Ovary (tissue), 3 donors: ENCODE measurements at regions not wholly inside any gene's neighbourhood (a gene's known extent, or its start where the extent isn't known, plus 50 kb on each side); places are given as distances from the start of the nearest gene placed in this dataset.

Experiments used
- POLR2A ChIP-seq: fragments of 450-650 bp; IDR thresholded peaks from one replicate; pipeline ENCODE4 v1.6.1; 2017; ENCODE audit warnings: antibody characterized with exemption, mild to moderate bottlenecking, moderate library complexity
- TF ChIP-seq, protein P1 (sequence below), 3 donors: fragments of 450-650 bp in 2 of 3; fragments of 200-600 bp in 1 of 3; IDR thresholded peaks; one replicate each; pipeline versions ENCODE4 v1.5.1 to v1.8.0; 2016 to 2022; ENCODE audit warnings: antibody characterized with exemption in 3 of 3, mild to moderate bottlenecking in 1 of 3
- donor health status: DM: no; HTN: no; CAD: no.

DNA sequence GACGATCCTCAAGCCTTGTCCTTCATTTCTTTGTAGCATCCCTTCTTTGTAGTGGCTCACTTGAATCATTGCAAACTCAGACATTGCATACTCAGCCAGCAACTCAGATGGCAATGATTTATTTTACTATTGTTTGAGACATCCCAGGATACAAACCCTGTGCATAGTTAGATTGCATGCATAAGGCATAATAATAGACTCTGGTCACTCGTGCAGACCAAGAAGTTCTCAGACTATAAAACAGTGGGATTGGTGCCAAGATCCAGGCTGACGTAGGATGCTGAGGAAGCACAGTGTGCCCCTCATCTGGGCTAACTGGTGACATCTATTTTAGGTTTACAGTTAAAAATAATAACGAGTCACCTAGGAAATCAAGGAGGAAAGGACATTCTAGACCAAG lies 142.3 kb downstream of the PMP22 start:
- TF ChIP-seq POLR2A = no peak
- TF ChIP-seq, protein P1, sequence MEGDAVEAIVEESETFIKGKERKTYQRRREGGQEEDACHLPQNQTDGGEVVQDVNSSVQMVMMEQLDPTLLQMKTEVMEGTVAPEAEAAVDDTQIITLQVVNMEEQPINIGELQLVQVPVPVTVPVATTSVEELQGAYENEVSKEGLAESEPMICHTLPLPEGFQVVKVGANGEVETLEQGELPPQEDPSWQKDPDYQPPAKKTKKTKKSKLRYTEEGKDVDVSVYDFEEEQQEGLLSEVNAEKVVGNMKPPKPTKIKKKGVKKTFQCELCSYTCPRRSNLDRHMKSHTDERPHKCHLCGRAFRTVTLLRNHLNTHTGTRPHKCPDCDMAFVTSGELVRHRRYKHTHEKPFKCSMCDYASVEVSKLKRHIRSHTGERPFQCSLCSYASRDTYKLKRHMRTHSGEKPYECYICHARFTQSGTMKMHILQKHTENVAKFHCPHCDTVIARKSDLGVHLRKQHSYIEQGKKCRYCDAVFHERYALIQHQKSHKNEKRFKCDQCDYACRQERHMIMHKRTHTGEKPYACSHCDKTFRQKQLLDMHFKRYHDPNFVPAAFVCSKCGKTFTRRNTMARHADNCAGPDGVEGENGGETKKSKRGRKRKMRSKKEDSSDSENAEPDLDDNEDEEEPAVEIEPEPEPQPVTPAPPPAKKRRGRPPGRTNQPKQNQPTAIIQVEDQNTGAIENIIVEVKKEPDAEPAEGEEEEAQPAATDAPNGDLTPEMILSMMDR (IDR thresholded peaks at IDR 0.05) = no peak
